ENCODE measurements at regions not wholly inside any gene's neighbourhood (a gene's known extent, or its start where the extent isn't known, plus 50 kb on each side); places are given as distances from the start of the nearest gene placed in this dataset.

DNA sequence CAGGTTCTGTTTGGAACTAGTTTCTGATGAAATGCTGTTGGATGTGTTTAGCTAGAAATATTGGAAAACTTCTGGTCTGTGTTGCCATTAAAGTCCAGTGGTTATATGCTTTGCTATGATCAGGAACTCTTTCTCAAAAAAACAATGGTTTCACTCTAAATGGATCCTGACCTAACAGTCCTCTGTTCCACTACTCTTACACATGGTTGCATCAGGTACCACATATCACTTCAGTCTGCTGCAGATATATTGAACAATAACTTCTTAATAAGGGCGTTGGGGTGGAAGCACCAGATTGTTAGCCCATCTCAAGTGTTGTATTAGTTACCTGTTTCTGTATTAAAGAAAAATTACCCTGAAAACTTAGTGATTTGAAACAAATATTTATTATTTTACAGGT, 676.6 kb upstream of the GCFC2 start:
- Mint-ChIP-seq H3K4me3 (no peak overlapping the region), H3K27ac (no peak overlapping the region), H3K27me3 (no peaks in the 10 kb centered on the region)

DNA sequence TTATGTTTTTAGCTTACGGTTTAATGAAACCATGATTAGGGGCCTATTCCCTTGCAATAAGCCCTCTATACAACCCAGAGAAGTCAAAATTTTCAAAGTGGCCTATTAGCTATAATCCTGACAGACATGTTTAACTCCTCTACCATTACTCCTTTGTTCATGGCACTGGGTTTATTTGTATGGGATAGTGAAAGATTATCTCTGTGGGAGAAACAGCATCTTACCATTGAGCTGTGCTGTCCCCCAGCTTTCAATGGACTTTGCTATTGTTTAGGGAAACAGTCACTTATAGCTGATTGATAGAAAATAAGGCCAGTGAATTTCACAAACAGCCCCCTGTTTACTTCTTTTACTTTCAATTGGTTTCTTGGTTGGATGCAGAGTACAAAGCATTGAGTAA, 675.2 kb upstream of the GCFC2 start:
- Mint-ChIP-seq H3K27me3 (no peaks in the 10 kb centered on the region), H3K27ac (no peak overlapping the region), H3K4me1 (no peaks in the 10 kb centered on the region), H3K4me3 (no peak overlapping the region), H3K9me3 (peaks cover 12% of the 10 kb centered on the region), H3K36me3 (ENCODE audit: low read depth) (no peaks in the 10 kb centered on the region)
- no peak for ATAC-seq (replicated peaks)

More for the DNA sequence above, 676.6 kb upstream of the GCFC2 start:
- peaks cover 12% of the 10 kb centered on the region for H3K9me3 Mint-ChIP-seq
- no peaks in the 10 kb centered on the region for H3K4me1 Mint-ChIP-seq
- no peaks in the 10 kb centered on the region for H3K36me3 Mint-ChIP-seq (ENCODE audit: low read depth)
- ATAC-seq (replicated peaks), result no peak

- Mint-ChIP-seq H3K4me3 (no peak overlapping the region), H3K36me3 (ENCODE audit: low read depth) (no peaks in the 10 kb centered on the region), H3K4me1 (no peaks in the 10 kb centered on the region), H3K27ac (no peak overlapping the region), H3K9me3 (peaks cover 19% of the 10 kb centered on the region), H3K27me3 (no peaks in the 10 kb centered on the region)
- no peak for ATAC-seq (replicated peaks)
Observed at GRCh38 chr2:76381624-76382023, 670.9 kb upstream of the GCFC2 start.

- peaks cover 15% of the 10 kb centered on the region for H3K9me3 Mint-ChIP-seq
- no peaks in the 10 kb centered on the region for H3K36me3 Mint-ChIP-seq (ENCODE audit: low read depth)
- no peaks in the 10 kb centered on the region for H3K4me1 Mint-ChIP-seq
- no peak overlapping the region for H3K27ac Mint-ChIP-seq
- H3K4me3 Mint-ChIP-seq, result no peak overlapping the region
- no peaks in the 10 kb centered on the region for H3K27me3 Mint-ChIP-seq
- no peak for ATAC-seq (replicated peaks)
Observed at GRCh38 chr2:76378140-76378539, 667.4 kb upstream of the GCFC2 start.

DNA sequence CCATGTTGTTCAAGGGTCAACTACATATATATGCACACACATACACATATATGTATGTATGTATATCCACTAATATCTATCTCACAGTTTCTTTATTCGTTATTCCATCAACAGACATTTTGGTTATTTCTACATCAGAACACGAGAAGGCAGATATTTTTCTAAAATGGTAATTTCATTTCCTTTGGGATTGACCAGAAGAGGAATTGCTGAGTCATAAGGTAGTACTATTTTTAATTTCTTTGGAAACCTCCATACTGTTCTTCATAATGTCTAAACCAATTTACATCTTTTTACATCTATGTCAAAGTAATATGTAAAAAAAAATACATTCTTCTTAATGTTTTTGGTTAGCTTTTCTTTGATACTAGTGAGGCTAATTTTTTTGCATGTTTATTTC, 630.7 kb upstream of the GCFC2 start:
- Mint-ChIP-seq H3K36me3 (ENCODE audit: low read depth) (no peaks in the 10 kb centered on the region), H3K4me3 (no peak overlapping the region), H3K27ac (no peak overlapping the region), H3K4me1 (no peaks in the 10 kb centered on the region), H3K9me3 (peaks cover 25% of the 10 kb centered on the region), H3K27me3 (no peaks in the 10 kb centered on the region)
- no peak for ATAC-seq (replicated peaks)

DNA sequence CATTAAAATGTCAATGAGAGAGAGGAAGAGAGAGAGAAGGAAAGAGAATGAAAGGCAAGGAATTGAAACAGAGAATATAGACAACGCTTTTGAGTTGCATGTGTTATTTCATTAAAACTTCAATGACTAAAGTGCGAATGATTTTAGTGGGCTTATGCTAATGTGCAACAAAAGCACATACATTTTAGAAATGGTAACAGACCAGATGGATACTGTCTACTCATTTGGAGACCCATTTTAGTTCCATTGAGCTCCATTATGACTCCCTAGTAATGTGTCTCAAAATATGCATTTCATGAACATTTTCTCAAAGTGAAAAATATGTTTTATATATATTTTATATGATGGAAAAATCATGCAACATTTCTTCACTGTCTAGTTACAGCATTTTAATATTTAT, 622.2 kb upstream of the GCFC2 start:
- no peaks in the 10 kb centered on the region for H3K36me3 Mint-ChIP-seq (ENCODE audit: low read depth)
- H3K4me3 Mint-ChIP-seq, result no peak overlapping the region
- no peaks in the 10 kb centered on the region for H3K4me1 Mint-ChIP-seq
- ATAC-seq (replicated peaks), result no peak
- H3K9me3 Mint-ChIP-seq, result peaks cover 28% of the 10 kb centered on the region
- no peaks in the 10 kb centered on the region for H3K27me3 Mint-ChIP-seq
- H3K27ac Mint-ChIP-seq, result no peak overlapping the region

GRCh38 chr2:76330865-76331264, 620.1 kb upstream of the GCFC2 start:
- H3K36me3 Mint-ChIP-seq (ENCODE audit: low read depth), result no peaks in the 10 kb centered on the region
- H3K4me1 Mint-ChIP-seq, result no peaks in the 10 kb centered on the region
- ATAC-seq (replicated peaks), result no peak
- peaks cover 22% of the 10 kb centered on the region for H3K9me3 Mint-ChIP-seq
- no peaks in the 10 kb centered on the region for H3K27me3 Mint-ChIP-seq
- no peak overlapping the region for H3K4me3 Mint-ChIP-seq
- H3K27ac Mint-ChIP-seq, result no peak overlapping the region

GRCh38 chr2:76326636-76327035, 615.9 kb upstream of the GCFC2 start:
- peaks cover 11% of the 10 kb centered on the region for H3K9me3 Mint-ChIP-seq
- H3K27ac Mint-ChIP-seq, result no peak overlapping the region
- no peaks in the 10 kb centered on the region for H3K27me3 Mint-ChIP-seq
- no peak for ATAC-seq (replicated peaks)
- H3K4me1 Mint-ChIP-seq, result no peaks in the 10 kb centered on the region
- H3K4me3 Mint-ChIP-seq, result no peak overlapping the region
- H3K36me3 Mint-ChIP-seq (ENCODE audit: low read depth), result no peaks in the 10 kb centered on the region

GRCh38 chr2:76323381-76323780, 612.7 kb upstream of the GCFC2 start:
- Mint-ChIP-seq H3K27ac (no peak overlapping the region), H3K4me1 (no peaks in the 10 kb centered on the region), H3K4me3 (no peak overlapping the region), H3K36me3 (ENCODE audit: low read depth) (no peaks in the 10 kb centered on the region), H3K27me3 (no peaks in the 10 kb centered on the region), H3K9me3 (peaks cover 12% of the 10 kb centered on the region)
- ATAC-seq (replicated peaks), result no peak

DNA sequence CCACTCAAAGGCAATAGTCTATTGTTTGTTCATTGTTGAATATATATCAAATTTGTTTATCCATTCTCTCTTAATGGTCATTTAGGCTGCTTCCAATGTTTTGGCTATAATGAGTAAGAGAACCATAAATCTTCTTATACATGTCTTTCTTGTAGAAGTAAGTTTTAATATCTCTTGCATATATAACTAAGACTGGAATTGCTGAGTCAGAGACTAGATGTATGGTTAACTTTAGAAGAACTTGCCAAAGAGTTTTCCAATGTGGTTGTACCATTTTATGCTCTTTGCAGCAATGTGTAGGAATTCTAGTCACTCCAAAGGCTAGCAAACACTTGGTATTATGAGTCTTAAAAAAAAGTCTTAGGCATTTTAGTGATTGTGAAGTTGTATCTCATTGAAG, 610.0 kb upstream of the GCFC2 start:
- Mint-ChIP-seq H3K4me3 (no peak overlapping the region), H3K27ac (no peak overlapping the region), H3K27me3 (no peaks in the 10 kb centered on the region), H3K4me1 (no peaks in the 10 kb centered on the region), H3K9me3 (peaks cover 17% of the 10 kb centered on the region), H3K36me3 (ENCODE audit: low read depth) (no peaks in the 10 kb centered on the region)
- ATAC-seq (replicated peaks), result no peak

- Mint-ChIP-seq H3K27ac (no peak overlapping the region), H3K36me3 (ENCODE audit: low read depth) (no peaks in the 10 kb centered on the region), H3K27me3 (no peaks in the 10 kb centered on the region), H3K9me3 (peaks cover 17% of the 10 kb centered on the region), H3K4me1 (no peaks in the 10 kb centered on the region), H3K4me3 (no peak overlapping the region)
- no peak for ATAC-seq (replicated peaks)
Observed at GRCh38 chr2:76318848-76319360, 608.2 kb upstream of the GCFC2 start.

DNA sequence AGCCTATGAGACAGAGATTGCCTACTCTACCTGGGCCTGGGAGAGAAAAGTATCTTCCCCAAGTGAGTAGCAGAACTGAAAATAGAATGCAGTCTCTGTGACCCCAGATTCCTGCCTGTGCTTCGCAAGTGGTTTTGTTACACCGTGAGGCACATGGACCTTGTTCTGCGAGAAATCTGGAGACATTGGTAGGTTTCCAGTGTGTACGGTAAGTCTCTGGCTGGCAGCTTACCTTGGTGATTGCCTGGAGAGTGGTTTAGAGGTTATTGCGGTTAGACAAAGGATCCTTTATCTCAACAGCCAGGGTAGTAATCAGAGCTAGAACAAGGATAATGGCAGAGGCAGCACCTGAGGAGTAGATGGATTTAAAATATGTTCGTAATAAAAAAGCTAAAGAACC, 606.0 kb upstream of the GCFC2 start:
- no peaks in the 10 kb centered on the region for H3K4me1 Mint-ChIP-seq

GRCh38 chr2:76314271-76315020, 603.7 kb upstream of the GCFC2 start:
- Mint-ChIP-seq H3K36me3 (ENCODE audit: low read depth) (no peaks in the 10 kb centered on the region), H3K27me3 (no peaks in the 10 kb centered on the region), H3K4me3 (no peak overlapping the region), H3K4me1 (no peaks in the 10 kb centered on the region), H3K27ac (no peak overlapping the region), H3K9me3 (peaks cover 13% of the 10 kb centered on the region)
- ATAC-seq (replicated peaks), result no peak

More for the DNA sequence above, 606.0 kb upstream of the GCFC2 start:
- ATAC-seq (replicated peaks), result no peak
- H3K27ac Mint-ChIP-seq, result no peak overlapping the region
- peaks cover 13% of the 10 kb centered on the region for H3K9me3 Mint-ChIP-seq
- H3K36me3 Mint-ChIP-seq (ENCODE audit: low read depth), result no peaks in the 10 kb centered on the region
- H3K4me3 Mint-ChIP-seq, result no peak overlapping the region
- no peaks in the 10 kb centered on the region for H3K27me3 Mint-ChIP-seq

DNA sequence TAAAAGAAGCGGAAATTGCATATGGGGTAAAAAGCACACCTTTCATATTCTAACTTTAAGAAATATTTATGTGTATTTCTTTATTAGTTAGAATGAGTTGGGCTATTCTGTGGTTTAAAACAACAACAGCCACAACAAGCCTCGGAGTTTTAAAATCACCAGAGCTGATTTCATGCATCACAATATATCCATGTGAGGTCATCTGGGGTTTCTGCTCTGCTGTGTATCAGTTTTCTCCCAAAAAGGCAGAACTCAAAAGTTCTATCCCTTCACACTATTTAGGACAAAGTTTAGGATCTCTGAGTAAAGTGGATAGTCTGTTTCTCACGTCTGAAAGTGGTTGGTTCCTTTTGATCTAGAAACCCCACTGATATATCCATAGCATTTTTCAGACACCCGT, 601.5 kb upstream of the GCFC2 start:
- ATAC-seq (replicated peaks), result no peak

DNA sequence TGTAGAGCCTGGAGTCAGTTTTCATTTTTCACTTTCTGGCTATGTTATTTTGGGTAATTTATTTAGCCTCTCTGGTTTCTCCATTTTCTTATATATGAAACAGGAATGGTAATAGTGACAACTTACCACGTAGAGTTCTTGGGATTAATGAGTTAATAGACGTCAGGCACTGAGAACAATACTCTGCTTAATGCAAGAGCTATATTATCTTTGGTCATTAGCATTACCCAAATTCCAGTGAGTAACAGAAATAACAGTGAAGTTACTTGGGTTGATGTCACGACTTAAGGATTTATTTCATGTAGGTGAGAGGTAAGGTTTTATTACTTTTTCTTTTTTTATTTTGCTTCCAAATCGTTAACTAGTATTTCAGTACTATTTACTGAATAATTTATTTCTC, 601.0 kb upstream of the GCFC2 start:
- peaks cover 6% of the 10 kb centered on the region for H3K9me3 Mint-ChIP-seq
- H3K36me3 Mint-ChIP-seq (ENCODE audit: low read depth), result no peaks in the 10 kb centered on the region
- H3K4me3 Mint-ChIP-seq, result no peak overlapping the region
- H3K27me3 Mint-ChIP-seq, result no peaks in the 10 kb centered on the region
- H3K4me1 Mint-ChIP-seq, result no peaks in the 10 kb centered on the region
- no peak overlapping the region for H3K27ac Mint-ChIP-seq
- ATAC-seq (replicated peaks), result no peak

More for the DNA sequence above, 601.5 kb upstream of the GCFC2 start:
- Mint-ChIP-seq H3K9me3 (peaks cover 9% of the 10 kb centered on the region), H3K36me3 (ENCODE audit: low read depth) (no peaks in the 10 kb centered on the region), H3K4me3 (no peak overlapping the region), H3K4me1 (no peaks in the 10 kb centered on the region), H3K27me3 (no peaks in the 10 kb centered on the region), H3K27ac (no peak overlapping the region)
